ENCODE measurements at regions not wholly inside any gene's neighbourhood (a gene's known extent, or its start where the extent isn't known, plus 50 kb on each side); places are given as distances from the start of the nearest gene placed in this dataset.

- H3K4me3 ChIP-seq (ENCODE audit: low read length), result no peak overlapping the region
- no peaks in the 10 kb centered on the region for H3K9me3 ChIP-seq (ENCODE audit: control insufficient read depth, low read length)
- H3K27me3 ChIP-seq (ENCODE audit: control insufficient read depth, insufficient read depth, low read length), result no peaks in the 10 kb centered on the region
Measured at GRCh38 chr3:187830181-187830580, 84.9 kb upstream of the BCL6 start.

DNA sequence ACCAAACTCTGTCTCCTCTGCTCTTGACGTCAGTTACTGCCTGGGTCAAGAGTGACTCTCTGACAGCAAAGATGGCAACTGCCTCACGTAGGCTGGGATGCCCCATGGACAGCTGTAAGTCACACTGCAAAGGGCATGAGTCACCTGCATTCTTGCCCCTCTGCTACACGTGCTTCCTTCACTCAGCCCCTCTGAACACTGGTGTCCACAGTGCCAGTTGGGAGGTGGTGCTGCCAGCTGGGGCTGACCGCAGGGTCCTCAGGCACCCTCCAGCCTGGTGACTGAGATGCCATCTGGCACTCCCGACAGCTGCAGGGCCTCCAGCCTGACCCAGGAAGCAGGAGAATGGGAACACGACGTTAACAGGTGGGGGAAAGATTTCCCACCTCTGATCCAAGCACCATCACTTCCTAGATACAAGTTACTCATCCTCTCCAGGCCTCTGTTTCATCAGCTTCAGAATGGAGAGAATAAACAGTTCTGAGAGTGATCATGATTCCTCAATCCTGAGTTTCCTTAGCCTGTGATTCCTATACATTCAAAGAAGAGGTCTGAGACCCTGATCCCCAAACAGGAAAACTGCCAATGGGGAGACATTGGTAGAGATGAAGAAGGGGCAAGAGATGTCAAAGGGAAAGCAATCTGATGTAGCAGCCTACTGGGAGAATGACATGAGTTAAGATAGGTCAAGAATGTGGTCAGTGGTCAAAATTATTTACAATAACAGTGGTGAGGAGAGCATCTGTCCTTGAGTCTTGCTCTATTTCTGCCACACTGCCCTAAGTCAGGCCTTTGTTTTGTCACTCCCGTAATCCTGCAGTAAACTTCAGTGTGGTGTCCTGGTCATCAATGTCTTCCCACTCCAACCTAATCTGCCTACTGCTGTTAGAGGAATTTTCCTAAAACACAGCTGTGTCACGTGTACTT is 86.1 kb upstream of the BCL6 start:
- Histone ChIP-seq H3K27me3 (ENCODE audit: control insufficient read depth, insufficient read depth, low read length) (no peaks in the 10 kb centered on the region), H3K4me3 (ENCODE audit: low read length) (no peak overlapping the region), H3K36me3 (ENCODE audit: control insufficient read depth, insufficient read depth, low read length) (no peaks in the 10 kb centered on the region), H3K9me3 (ENCODE audit: control insufficient read depth, low read length) (no peaks in the 10 kb centered on the region), H3K9ac (ENCODE audit: low read length) (no peak overlapping the region), H3K4me1 (ENCODE audit: control insufficient read depth, insufficient read depth, low read length) (no peaks in the 10 kb centered on the region)

More at GRCh38 chr3:187830181-187830580, 84.9 kb upstream of the BCL6 start:
- Histone ChIP-seq H3K4me1 (ENCODE audit: control insufficient read depth, insufficient read depth, low read length) (no peaks in the 10 kb centered on the region), H3K36me3 (ENCODE audit: control insufficient read depth, insufficient read depth, low read length) (no peaks in the 10 kb centered on the region), H3K9ac (ENCODE audit: low read length) (no peak overlapping the region)

DNA sequence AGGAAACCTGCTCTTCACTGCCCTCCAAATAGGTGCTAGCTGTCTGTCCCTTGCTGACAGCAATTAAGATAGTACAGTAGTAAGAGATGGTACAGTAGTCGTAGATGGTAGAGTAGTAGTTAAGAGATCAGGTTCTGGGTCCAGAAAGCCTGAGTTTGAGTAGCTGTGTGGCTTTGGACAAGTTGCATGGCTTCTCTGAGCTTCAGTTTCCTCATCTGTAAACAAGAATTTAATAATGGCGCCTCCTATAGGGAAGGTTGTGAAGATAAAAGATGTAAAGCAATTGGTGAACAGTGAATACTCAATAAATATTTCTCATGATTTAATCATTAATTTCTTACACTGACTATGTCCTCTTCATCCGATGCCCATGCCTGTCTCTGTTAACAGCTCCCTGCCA is 86.9 kb upstream of the BCL6 start:
- no peaks in the 10 kb centered on the region for H3K27me3 ChIP-seq (ENCODE audit: control insufficient read depth, insufficient read depth, low read length)
- H3K9ac ChIP-seq (ENCODE audit: low read length), result no peak overlapping the region
- no peaks in the 10 kb centered on the region for H3K9me3 ChIP-seq (ENCODE audit: control insufficient read depth, low read length)
- no peaks in the 10 kb centered on the region for H3K4me1 ChIP-seq (ENCODE audit: control insufficient read depth, insufficient read depth, low read length)
- H3K4me3 ChIP-seq (ENCODE audit: low read length), result no peak overlapping the region
- H3K36me3 ChIP-seq (ENCODE audit: control insufficient read depth, insufficient read depth, low read length), result no peaks in the 10 kb centered on the region

DNA sequence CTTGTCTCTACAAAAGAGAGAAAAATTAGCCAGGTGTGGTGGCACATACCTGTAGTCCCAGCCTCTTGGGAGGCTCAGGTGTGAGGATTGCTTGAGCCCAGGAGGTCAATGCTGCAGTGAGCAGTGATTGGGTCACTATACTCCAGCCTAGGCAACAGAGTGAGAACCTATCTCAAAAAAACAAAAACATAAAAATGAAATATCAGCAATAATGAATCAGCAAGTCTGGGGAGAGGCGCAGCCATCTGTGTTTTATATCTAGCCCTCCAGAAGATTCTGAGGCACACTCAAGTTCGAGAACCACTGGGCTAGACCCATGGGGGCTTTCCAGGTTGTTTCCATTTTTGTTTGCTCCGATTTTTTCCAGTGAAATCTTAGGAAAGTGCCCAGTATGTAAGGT is 88.1 kb upstream of the BCL6 start:
- no peaks in the 10 kb centered on the region for H3K4me1 ChIP-seq (ENCODE audit: control insufficient read depth, insufficient read depth, low read length)
- no peaks in the 10 kb centered on the region for H3K36me3 ChIP-seq (ENCODE audit: control insufficient read depth, insufficient read depth, low read length)
- H3K27me3 ChIP-seq (ENCODE audit: control insufficient read depth, insufficient read depth, low read length), result no peaks in the 10 kb centered on the region
- H3K4me3 ChIP-seq (ENCODE audit: low read length), result no peak overlapping the region
- no peak overlapping the region for H3K9ac ChIP-seq (ENCODE audit: low read length)
- H3K9me3 ChIP-seq (ENCODE audit: control insufficient read depth, low read length), result no peaks in the 10 kb centered on the region

DNA sequence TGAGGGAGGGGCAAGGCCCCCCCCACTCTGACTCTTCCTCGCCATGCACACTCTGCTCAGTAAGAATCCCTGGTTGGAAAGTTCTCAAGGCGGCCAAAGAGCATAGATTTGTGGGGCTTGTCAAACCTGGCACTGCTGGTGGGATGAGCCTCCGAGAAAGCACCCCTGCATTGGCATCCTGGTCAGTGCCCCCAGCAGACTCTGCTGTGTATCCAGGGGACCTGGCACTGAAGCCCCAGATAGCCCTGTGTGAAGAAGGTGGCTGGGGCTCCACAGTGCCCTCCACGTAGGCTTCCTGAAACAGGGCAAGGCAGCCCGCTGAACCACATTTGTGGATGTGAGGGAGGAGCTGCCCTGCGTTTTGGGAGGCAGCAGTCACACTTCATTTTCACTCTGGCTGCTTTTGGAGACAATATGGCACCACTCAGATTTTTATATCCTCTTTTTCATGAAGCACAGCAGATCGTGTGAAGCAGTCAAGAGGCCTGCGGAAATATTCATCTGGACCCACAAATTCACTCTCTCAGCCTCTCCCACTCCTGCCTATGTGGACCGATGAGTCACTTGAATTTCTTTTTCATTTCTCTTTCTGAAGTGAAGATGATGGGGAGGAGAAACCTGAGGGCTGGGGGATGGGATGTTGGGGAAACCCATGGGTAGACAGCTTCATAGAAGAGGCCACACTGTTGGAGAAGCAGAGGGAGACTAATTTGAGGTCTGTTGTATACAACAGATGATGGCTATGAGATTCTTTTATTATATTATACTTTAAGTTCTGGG is 88.7 kb upstream of the BCL6 start:
- H3K27me3 ChIP-seq (ENCODE audit: control insufficient read depth, insufficient read depth, low read length), result no peaks in the 10 kb centered on the region
- no peaks in the 10 kb centered on the region for H3K9me3 ChIP-seq (ENCODE audit: control insufficient read depth, low read length)
- no peaks in the 10 kb centered on the region for H3K36me3 ChIP-seq (ENCODE audit: control insufficient read depth, insufficient read depth, low read length)

GRCh38 chr3:187836823-187837770 is 91.8 kb upstream of the BCL6 start:
- no peak overlapping the region for H3K9ac ChIP-seq (ENCODE audit: low read length)
- no peak overlapping the region for H3K4me3 ChIP-seq (ENCODE audit: low read length)
- H3K4me1 ChIP-seq (ENCODE audit: control insufficient read depth, insufficient read depth, low read length), result no peaks in the 10 kb centered on the region
- no peaks in the 10 kb centered on the region for H3K9me3 ChIP-seq (ENCODE audit: control insufficient read depth, low read length)
- H3K36me3 ChIP-seq (ENCODE audit: control insufficient read depth, insufficient read depth, low read length), result no peaks in the 10 kb centered on the region
- no peaks in the 10 kb centered on the region for H3K27me3 ChIP-seq (ENCODE audit: control insufficient read depth, insufficient read depth, low read length)

More for the DNA sequence above, 88.7 kb upstream of the BCL6 start:
- no peaks in the 10 kb centered on the region for H3K4me1 ChIP-seq (ENCODE audit: control insufficient read depth, insufficient read depth, low read length)
- H3K4me3 ChIP-seq (ENCODE audit: low read length), result no peak overlapping the region
- H3K9ac ChIP-seq (ENCODE audit: low read length), result no peak overlapping the region

- Histone ChIP-seq H3K27me3 (ENCODE audit: control insufficient read depth, insufficient read depth, low read length) (no peaks in the 10 kb centered on the region), H3K4me1 (ENCODE audit: control insufficient read depth, insufficient read depth, low read length) (no peaks in the 10 kb centered on the region), H3K9me3 (ENCODE audit: control insufficient read depth, low read length) (no peaks in the 10 kb centered on the region), H3K36me3 (ENCODE audit: control insufficient read depth, insufficient read depth, low read length) (no peaks in the 10 kb centered on the region), H3K9ac (ENCODE audit: low read length) (no peak overlapping the region), H3K4me3 (ENCODE audit: low read length) (no peak overlapping the region)
Measured at GRCh38 chr3:187838016-187838540, 92.8 kb upstream of the BCL6 start.

DNA sequence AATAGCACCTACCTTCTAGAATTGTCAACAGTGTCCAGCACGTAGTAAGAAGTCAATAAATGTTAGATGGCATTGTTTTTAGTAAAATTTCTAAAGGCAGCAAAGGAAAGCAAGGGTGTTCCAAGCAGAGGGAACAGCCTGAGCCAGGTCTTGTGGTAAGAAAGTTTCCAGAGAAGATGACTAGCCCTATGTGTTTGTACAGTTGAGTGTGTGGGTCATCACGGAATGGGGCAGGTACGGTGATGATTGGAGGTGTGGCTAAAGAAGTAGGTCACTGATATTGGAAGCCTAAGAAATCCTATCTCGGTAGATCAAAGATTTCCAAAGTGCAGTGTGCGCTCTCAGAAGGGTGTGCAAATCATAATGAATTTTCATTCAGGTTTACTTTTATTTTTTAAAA is 94.2 kb upstream of the BCL6 start:
- Histone ChIP-seq H3K4me3 (ENCODE audit: low read length) (no peak overlapping the region), H3K27me3 (ENCODE audit: control insufficient read depth, insufficient read depth, low read length) (no peaks in the 10 kb centered on the region), H3K4me1 (ENCODE audit: control insufficient read depth, insufficient read depth, low read length) (no peaks in the 10 kb centered on the region), H3K36me3 (ENCODE audit: control insufficient read depth, insufficient read depth, low read length) (no peaks in the 10 kb centered on the region), H3K9ac (ENCODE audit: low read length) (no peak overlapping the region), H3K9me3 (ENCODE audit: control insufficient read depth, low read length) (no peaks in the 10 kb centered on the region)

DNA sequence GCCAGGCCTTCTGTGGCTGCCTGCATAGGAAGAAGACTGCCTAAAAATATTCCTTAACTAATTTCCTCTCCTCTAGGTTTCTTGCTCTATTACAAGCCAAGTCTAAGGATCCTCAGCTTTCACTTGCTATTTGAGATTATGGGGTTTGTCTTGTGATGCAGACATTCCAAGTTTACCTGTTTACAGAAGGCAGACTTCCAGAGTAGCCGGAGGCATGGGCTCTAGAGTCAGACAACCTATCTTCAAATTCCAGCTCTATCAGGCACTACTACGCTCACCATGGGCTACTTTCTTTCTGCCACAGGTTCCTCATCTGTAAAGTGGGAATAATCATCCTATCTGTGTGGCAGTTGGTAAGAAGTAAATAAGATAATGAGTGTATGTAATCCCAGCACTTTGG is 95.6 kb upstream of the BCL6 start:
- Histone ChIP-seq H3K9me3 (ENCODE audit: control insufficient read depth, low read length) (no peaks in the 10 kb centered on the region), H3K9ac (ENCODE audit: low read length) (no peak overlapping the region), H3K27me3 (ENCODE audit: control insufficient read depth, insufficient read depth, low read length) (no peaks in the 10 kb centered on the region), H3K4me3 (ENCODE audit: low read length) (no peak overlapping the region), H3K36me3 (ENCODE audit: control insufficient read depth, insufficient read depth, low read length) (no peaks in the 10 kb centered on the region), H3K4me1 (ENCODE audit: control insufficient read depth, insufficient read depth, low read length) (no peaks in the 10 kb centered on the region)

DNA sequence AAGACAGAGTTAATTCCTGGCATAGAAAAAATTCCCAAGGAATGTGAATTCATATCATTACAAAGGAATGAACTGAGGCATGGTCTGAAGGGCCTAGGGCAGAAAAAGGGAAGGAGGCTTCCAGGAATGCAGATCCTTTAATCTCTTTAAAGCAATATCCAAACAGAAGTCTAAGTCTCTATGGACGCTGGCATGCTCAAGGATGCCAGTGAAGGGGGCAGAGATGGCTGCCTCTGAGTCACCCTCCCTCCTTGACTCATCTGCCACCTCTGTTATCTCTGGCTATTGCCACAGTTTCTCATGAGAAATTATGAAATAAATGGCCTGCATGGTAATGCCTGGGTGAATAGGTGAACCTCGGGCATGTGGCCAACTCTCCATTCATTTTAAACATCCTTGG is 96.3 kb upstream of the BCL6 start:
- H3K4me3 ChIP-seq (ENCODE audit: low read length), result no peak overlapping the region
- no peaks in the 10 kb centered on the region for H3K27me3 ChIP-seq (ENCODE audit: control insufficient read depth, insufficient read depth, low read length)
- H3K9ac ChIP-seq (ENCODE audit: low read length), result no peak overlapping the region
- no peaks in the 10 kb centered on the region for H3K9me3 ChIP-seq (ENCODE audit: control insufficient read depth, low read length)
- H3K36me3 ChIP-seq (ENCODE audit: control insufficient read depth, insufficient read depth, low read length), result no peaks in the 10 kb centered on the region
- H3K4me1 ChIP-seq (ENCODE audit: control insufficient read depth, insufficient read depth, low read length), result no peaks in the 10 kb centered on the region

DNA sequence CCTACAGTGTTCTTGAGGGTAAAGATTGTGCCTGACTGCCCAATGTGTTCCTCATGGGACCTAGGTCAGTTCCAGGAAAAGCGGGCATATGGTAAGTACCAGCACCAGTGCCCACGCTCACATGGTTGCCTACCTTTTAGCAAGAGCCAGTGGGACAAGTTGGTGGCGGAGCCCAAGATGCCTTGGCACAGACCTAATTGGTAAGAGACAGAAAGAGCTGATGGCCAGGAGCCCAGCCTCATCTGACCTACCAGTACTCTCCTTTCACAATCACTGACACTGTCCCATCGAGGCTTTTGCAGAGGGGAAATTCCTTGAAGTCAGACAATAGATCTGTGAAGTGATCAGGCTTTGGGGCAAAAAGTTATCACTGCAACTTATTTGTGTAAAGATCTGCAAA is 98.4 kb upstream of the BCL6 start:
- H3K27me3 ChIP-seq (ENCODE audit: control insufficient read depth, insufficient read depth, low read length), result no peaks in the 10 kb centered on the region
- H3K36me3 ChIP-seq (ENCODE audit: control insufficient read depth, insufficient read depth, low read length), result no peaks in the 10 kb centered on the region
- no peaks in the 10 kb centered on the region for H3K4me1 ChIP-seq (ENCODE audit: control insufficient read depth, insufficient read depth, low read length)
- no peak overlapping the region for H3K4me3 ChIP-seq (ENCODE audit: low read length)
- H3K9me3 ChIP-seq (ENCODE audit: control insufficient read depth, low read length), result no peaks in the 10 kb centered on the region
- no peak overlapping the region for H3K9ac ChIP-seq (ENCODE audit: low read length)

Measured in mucosa of stomach (tissue), 1 donor.